ENCODE measurements at regions not wholly inside any gene's neighbourhood (a gene's known extent, or its start where the extent isn't known, plus 50 kb on each side); places are given as distances from the start of the nearest gene placed in this dataset.

GRCh38 chr4:20589436-20589835 lies 110.8 kb upstream of the PACRGL start:
- Mint-ChIP-seq H3K27me3 (ENCODE audit: low read depth) (no peaks in the 10 kb centered on the region), H3K9me3 (no peaks in the 10 kb centered on the region), H3K27ac (no peak overlapping the region), H3K36me3 (peaks cover 13% of the 10 kb centered on the region), H3K4me3 (no peak overlapping the region), H3K4me1 (peaks cover 22% of the 10 kb centered on the region)
- no peak for DNase-seq (ENCODE audit: low spot score in 2 of 2, unreplicated experiment in 2 of 2)
- TF ChIP-seq CTCF (IDR thresholded peaks at IDR 0.05; ENCODE audit: unreplicated experiment), result no peak

GRCh38 chr4:20590849-20591248 lies 109.4 kb upstream of the PACRGL start:
- TF ChIP-seq CTCF (IDR thresholded peaks at IDR 0.05; ENCODE audit: unreplicated experiment), result no peak
- Mint-ChIP-seq H3K4me3 (no peak overlapping the region), H3K27me3 (ENCODE audit: low read depth) (no peaks in the 10 kb centered on the region), H3K36me3 (peaks cover 10% of the 10 kb centered on the region), H3K4me1 (peaks cover 22% of the 10 kb centered on the region), H3K27ac (peak overlapping the region; percentile 4), H3K9me3 (no peaks in the 10 kb centered on the region)
- no peak for DNase-seq (ENCODE audit: low spot score in 2 of 2, unreplicated experiment in 2 of 2)

- no peak for DNase-seq (ENCODE audit: low spot score in 2 of 2, unreplicated experiment in 2 of 2)
- Mint-ChIP-seq H3K27me3 (ENCODE audit: low read depth) (no peaks in the 10 kb centered on the region), H3K4me3 (no peak overlapping the region), H3K9me3 (no peaks in the 10 kb centered on the region), H3K4me1 (peaks cover 24% of the 10 kb centered on the region), H3K27ac (peak overlapping the region; percentile 92), H3K36me3 (peaks cover 13% of the 10 kb centered on the region)
- TF ChIP-seq CTCF (IDR thresholded peaks at IDR 0.05; ENCODE audit: unreplicated experiment), result no peak
These were observed 108.7 kb upstream of the PACRGL start for GRCh38 chr4:20591571-20591970.

GRCh38 chr4:20592013-20592412 lies 108.2 kb upstream of the PACRGL start:
- H3K4me3 Mint-ChIP-seq, result no peak overlapping the region
- peaks cover 11% of the 10 kb centered on the region for H3K36me3 Mint-ChIP-seq
- TF ChIP-seq CTCF (IDR thresholded peaks at IDR 0.05; ENCODE audit: unreplicated experiment), result no peak
- no peaks in the 10 kb centered on the region for H3K9me3 Mint-ChIP-seq
- H3K27ac Mint-ChIP-seq, result peak overlapping the region; percentile 92
- H3K4me1 Mint-ChIP-seq, result peaks cover 23% of the 10 kb centered on the region
- DNase-seq (ENCODE audit: low spot score in 2 of 2, unreplicated experiment in 2 of 2), result no peak
- H3K27me3 Mint-ChIP-seq (ENCODE audit: low read depth), result no peaks in the 10 kb centered on the region

- DNase-seq (ENCODE audit: low spot score in 2 of 2, unreplicated experiment in 2 of 2), result no peak
- no peak overlapping the region for H3K4me3 Mint-ChIP-seq
- TF ChIP-seq CTCF (IDR thresholded peaks at IDR 0.05; ENCODE audit: unreplicated experiment), result no peak
- peak overlapping the region; percentile 92 for H3K27ac Mint-ChIP-seq
- peaks cover 14% of the 10 kb centered on the region for H3K36me3 Mint-ChIP-seq
- H3K4me1 Mint-ChIP-seq, result peaks cover 25% of the 10 kb centered on the region
- H3K9me3 Mint-ChIP-seq, result no peaks in the 10 kb centered on the region
- no peaks in the 10 kb centered on the region for H3K27me3 Mint-ChIP-seq (ENCODE audit: low read depth)
These were observed 107.6 kb upstream of the PACRGL start for GRCh38 chr4:20592663-20593062.

- Mint-ChIP-seq H3K4me3 (no peak overlapping the region), H3K27ac (no peak overlapping the region), H3K9me3 (peaks cover 6% of the 10 kb centered on the region), H3K4me1 (peaks cover 17% of the 10 kb centered on the region), H3K36me3 (peaks cover 35% of the 10 kb centered on the region), H3K27me3 (ENCODE audit: low read depth) (no peaks in the 10 kb centered on the region)
- no peak for DNase-seq (ENCODE audit: low spot score in 2 of 2, unreplicated experiment in 2 of 2)
- TF ChIP-seq CTCF (IDR thresholded peaks at IDR 0.05; ENCODE audit: unreplicated experiment), result no peak
These were observed 101.6 kb upstream of the PACRGL start for GRCh38 chr4:20598626-20599025.
